SK-N-SH treated with all-trans-retinoic acid at 6 μM for 48 hours (cell line): ENCODE measurements at regions not wholly inside any gene's neighbourhood (a gene's known extent, or its start where the extent isn't known, plus 50 kb on each side); places are given as distances from the start of the nearest gene placed in this dataset.

Experiments
- ATAC-seq: fragments of 200-7000 bp; cut with Tn5 transposase; 3 replicates; pipeline ENCODE4 v1.9.1; 2020; ENCODE audit warnings: mild to moderate bottlenecking, moderate library complexity
- ARNTL ChIP-seq: fragments of 450-650 bp; formaldehyde crosslinking; IDR thresholded peaks from 2 replicates; pipeline ENCODE4 v1.5.0; 2020; ENCODE audit warnings: low read depth, mild to moderate bottlenecking, moderate library complexity, borderline replicate concordance
- BACH2 ChIP-seq: fragments of 250-450 bp; sonication (Bioruptor Pico); IDR thresholded peaks from 2 replicates; pipeline ENCODE4 v1.9.0; 2021; ENCODE audit warnings: mild to moderate bottlenecking, borderline replicate concordance
- CREB5 ChIP-seq: fragments of 250-450 bp; sonication (Bioruptor Pico); IDR thresholded peaks from 2 replicates; pipeline ENCODE4 v1.5.1; 2020; ENCODE audit warnings: low read depth, mild to moderate bottlenecking, moderate library complexity
- ESRRG ChIP-seq: fragments of 250-450 bp; sonication (Bioruptor Pico); IDR thresholded peaks from 2 replicates; pipeline ENCODE4 v1.6.1; 2021; ENCODE audit warnings: mild to moderate bottlenecking
- GLIS3 ChIP-seq: fragments of 250-450 bp; sonication (Bioruptor Pico); IDR thresholded peaks from 2 replicates; pipeline ENCODE4 v1.5.0; 2020; ENCODE audit warnings: mild to moderate bottlenecking, moderate library complexity
- ISL1 ChIP-seq: fragments of 250-450 bp; sonication (Bioruptor Pico); IDR thresholded peaks from 2 replicates; pipeline ENCODE4 v2.1.2; 2022; ENCODE audit warnings: mild to moderate bottlenecking, moderate library complexity
- PATZ1 ChIP-seq: fragments of 250-450 bp; sonication (Bioruptor Pico); IDR thresholded peaks from 2 replicates; pipeline ENCODE4 v1.8.0; 2020; ENCODE audit warnings: mild to moderate bottlenecking, moderate library complexity, borderline replicate concordance
- PPARA ChIP-seq: fragments of 250-450 bp; sonication (Bioruptor Pico); IDR thresholded peaks from 2 replicates; pipeline ENCODE4 v1.5.0; 2020; ENCODE audit warnings: mild to moderate bottlenecking, borderline replicate concordance
- RARB ChIP-seq: fragments of 250-450 bp; sonication (Bioruptor Pico); IDR thresholded peaks from 2 replicates; pipeline ENCODE4 v1.8.0; 2021; ENCODE audit warnings: mild to moderate bottlenecking, moderate library complexity
- SNAI2 ChIP-seq: fragments of 250-450 bp; sonication (Bioruptor Pico); IDR thresholded peaks from 2 replicates; pipeline ENCODE4 v1.5.0; 2020; ENCODE audit warnings: mild to moderate bottlenecking, moderate library complexity
- TCF4 ChIP-seq: fragments of 250-450 bp; sonication (Bioruptor Pico); IDR thresholded peaks from 2 replicates; pipeline ENCODE4 v1.8.0; 2021; ENCODE audit warnings: mild to moderate bottlenecking, moderate library complexity, borderline replicate concordance
- TOX ChIP-seq: fragments of 250-450 bp; sonication (Bioruptor Pico); IDR thresholded peaks from 2 replicates; pipeline ENCODE4 v1.8.0; 2021; ENCODE audit warnings: mild to moderate bottlenecking, moderate library complexity, borderline replicate concordance
- ZC3H10 ChIP-seq: fragments of 250-450 bp; sonication (Bioruptor Pico); IDR thresholded peaks from 2 replicates; pipeline ENCODE4 v1.5.1; 2021; ENCODE audit warnings: mild to moderate bottlenecking, moderate library complexity
- ZFP3 ChIP-seq: fragments of 250-450 bp; sonication (Bioruptor Pico); IDR thresholded peaks from 2 replicates; pipeline ENCODE4 v1.5.0; 2020; ENCODE audit warnings: mild to moderate bottlenecking, moderate library complexity
- ZFP30 ChIP-seq: fragments of 450-650 bp; formaldehyde crosslinking; IDR thresholded peaks from 2 replicates; pipeline ENCODE4 v1.5.0; 2022; ENCODE audit warnings: mild to moderate bottlenecking, moderate library complexity
- ZNF565 ChIP-seq: fragments of 450-650 bp; formaldehyde crosslinking; conservative IDR thresholded peaks from 2 replicates; pipeline ENCODE4 v1.5.0; 2020; ENCODE audit warnings: low read depth, mild to moderate bottlenecking, moderate library complexity
- ZNF70 ChIP-seq: fragments of 450-650 bp; formaldehyde crosslinking; IDR thresholded peaks from 2 replicates; pipeline ENCODE4 v1.5.0; 2020; ENCODE audit warnings: mild to moderate bottlenecking, moderate library complexity
- ZNF8 ChIP-seq: fragments of 450-650 bp; formaldehyde crosslinking; IDR thresholded peaks from 2 replicates; pipeline ENCODE4 v1.5.0; 2020; ENCODE audit warnings: mild to moderate bottlenecking, moderate library complexity
- TF ChIP-seq, protein P1 (sequence below): fragments of 250-450 bp; sonication (Bioruptor Pico); IDR thresholded peaks from 2 replicates; pipeline ENCODE4 v1.5.1; 2021; ENCODE audit warnings: mild to moderate bottlenecking, moderate library complexity
- TF ChIP-seq, protein P2 (sequence below): fragments of 250-450 bp; sonication (Bioruptor Pico); IDR thresholded peaks from 2 replicates; pipeline ENCODE4 v1.8.0; 2021; ENCODE audit warnings: low read depth, mild to moderate bottlenecking, moderate library complexity, borderline replicate concordance

GRCh38 chr15:50825946-50826345, 60.4 kb upstream of the SPPL2A start:
- no peak for TF ChIP-seq TOX (CRISPR knock-in tag)
- no peak for TF ChIP-seq ZNF8 (CRISPR knock-in tag)
- no peak for TF ChIP-seq ESRRG
- TF ChIP-seq SNAI2 (CRISPR knock-in tag), result no peak
- ATAC-seq, result no peak

DNA sequence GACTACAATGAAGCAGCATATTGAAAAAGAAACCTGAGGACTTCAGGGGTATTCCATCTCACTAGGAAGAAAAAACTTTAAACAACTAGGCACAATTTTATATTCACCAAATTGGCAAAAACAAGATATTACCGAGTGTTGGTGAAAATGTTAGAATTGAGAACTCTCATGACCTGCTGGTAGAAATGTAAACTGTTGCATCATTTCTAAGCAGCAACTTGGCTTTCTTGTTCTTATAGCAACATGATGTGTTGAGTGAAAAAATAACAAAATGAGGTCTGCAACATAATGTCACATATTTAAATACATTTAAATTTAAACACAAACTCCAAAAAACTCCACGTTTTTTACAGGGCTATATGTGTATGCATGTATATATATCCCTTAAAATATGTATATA, 59.0 kb upstream of the SPPL2A start:
- no peak for ATAC-seq

GRCh38 chr15:50823281-50823680, 57.8 kb upstream of the SPPL2A start:
- no peak for TF ChIP-seq ARNTL
- TF ChIP-seq GLIS3 (CRISPR knock-in tag), result no peak
- no peak for TF ChIP-seq ZNF565 (CRISPR knock-in tag)
- no peak for TF ChIP-seq PPARA (CRISPR knock-in tag)
- TF ChIP-seq, protein P1, sequence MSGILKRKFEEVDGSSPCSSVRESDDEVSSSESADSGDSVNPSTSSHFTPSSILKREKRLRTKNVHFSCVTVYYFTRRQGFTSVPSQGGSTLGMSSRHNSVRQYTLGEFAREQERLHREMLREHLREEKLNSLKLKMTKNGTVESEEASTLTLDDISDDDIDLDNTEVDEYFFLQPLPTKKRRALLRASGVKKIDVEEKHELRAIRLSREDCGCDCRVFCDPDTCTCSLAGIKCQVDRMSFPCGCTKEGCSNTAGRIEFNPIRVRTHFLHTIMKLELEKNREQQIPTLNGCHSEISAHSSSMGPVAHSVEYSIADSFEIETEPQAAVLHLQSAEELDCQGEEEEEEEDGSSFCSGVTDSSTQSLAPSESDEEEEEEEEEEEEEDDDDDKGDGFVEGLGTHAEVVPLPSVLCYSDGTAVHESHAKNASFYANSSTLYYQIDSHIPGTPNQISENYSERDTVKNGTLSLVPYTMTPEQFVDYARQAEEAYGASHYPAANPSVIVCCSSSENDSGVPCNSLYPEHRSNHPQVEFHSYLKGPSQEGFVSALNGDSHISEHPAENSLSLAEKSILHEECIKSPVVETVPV (CRISPR knock-in tag), result no peak
- TF ChIP-seq TOX (CRISPR knock-in tag), result no peak
- TF ChIP-seq ZC3H10 (CRISPR knock-in tag), result no peak
- no peak for TF ChIP-seq TCF4
- TF ChIP-seq CREB5 (CRISPR knock-in tag), result no peak
- TF ChIP-seq, protein P2, sequence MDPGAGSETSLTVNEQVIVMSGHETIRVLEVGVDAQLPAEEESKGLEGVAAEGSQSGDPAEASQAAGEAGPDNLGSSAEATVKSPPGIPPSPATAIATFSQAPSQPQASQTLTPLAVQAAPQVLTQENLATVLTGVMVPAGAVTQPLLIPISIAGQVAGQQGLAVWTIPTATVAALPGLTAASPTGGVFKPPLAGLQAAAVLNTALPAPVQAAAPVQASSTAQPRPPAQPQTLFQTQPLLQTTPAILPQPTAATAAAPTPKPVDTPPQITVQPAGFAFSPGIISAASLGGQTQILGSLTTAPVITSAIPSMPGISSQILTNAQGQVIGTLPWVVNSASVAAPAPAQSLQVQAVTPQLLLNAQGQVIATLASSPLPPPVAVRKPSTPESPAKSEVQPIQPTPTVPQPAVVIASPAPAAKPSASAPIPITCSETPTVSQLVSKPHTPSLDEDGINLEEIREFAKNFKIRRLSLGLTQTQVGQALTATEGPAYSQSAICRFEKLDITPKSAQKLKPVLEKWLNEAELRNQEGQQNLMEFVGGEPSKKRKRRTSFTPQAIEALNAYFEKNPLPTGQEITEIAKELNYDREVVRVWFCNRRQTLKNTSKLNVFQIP (CRISPR knock-in tag), result no peak
- no peak for TF ChIP-seq SNAI2 (CRISPR knock-in tag)
- ATAC-seq, result no peak

More for the DNA sequence above, 59.0 kb upstream of the SPPL2A start:
- no peak for TF ChIP-seq ZFP3 (CRISPR knock-in tag)
- no peak for TF ChIP-seq ZFP30 (CRISPR knock-in tag)
- TF ChIP-seq BACH2 (CRISPR knock-in tag), result no peak
- TF ChIP-seq TOX (CRISPR knock-in tag), result no peak
- TF ChIP-seq, protein P1 (CRISPR knock-in tag), result no peak
- TF ChIP-seq RARB (CRISPR knock-in tag), result no peak

DNA sequence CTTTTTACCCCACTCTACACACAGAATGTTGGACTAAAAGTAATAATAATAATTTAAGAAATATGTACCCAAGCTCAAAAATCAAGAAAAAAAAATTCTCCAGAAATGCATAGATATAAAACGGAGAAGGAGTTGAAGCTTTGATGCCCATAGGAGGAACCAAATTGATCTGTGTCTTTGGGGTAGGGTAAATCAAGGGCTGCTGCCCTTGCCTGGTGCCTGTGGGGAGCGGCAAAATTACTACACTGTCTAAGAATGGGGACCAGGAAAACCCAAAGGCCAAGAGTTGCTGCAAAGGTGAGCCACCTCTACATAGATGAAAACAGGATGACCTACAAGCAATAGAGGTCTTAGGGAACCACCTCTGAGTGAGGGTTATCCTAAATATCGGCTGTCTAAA, 56.0 kb upstream of the SPPL2A start:
- TF ChIP-seq BACH2 (CRISPR knock-in tag) (no peak), SNAI2 (CRISPR knock-in tag) (no peak), ZC3H10 (CRISPR knock-in tag) (no peak), ISL1 (no peak), ESRRG (no peak), ZNF70 (CRISPR knock-in tag) (no peak)
- ATAC-seq, result no peak

DNA sequence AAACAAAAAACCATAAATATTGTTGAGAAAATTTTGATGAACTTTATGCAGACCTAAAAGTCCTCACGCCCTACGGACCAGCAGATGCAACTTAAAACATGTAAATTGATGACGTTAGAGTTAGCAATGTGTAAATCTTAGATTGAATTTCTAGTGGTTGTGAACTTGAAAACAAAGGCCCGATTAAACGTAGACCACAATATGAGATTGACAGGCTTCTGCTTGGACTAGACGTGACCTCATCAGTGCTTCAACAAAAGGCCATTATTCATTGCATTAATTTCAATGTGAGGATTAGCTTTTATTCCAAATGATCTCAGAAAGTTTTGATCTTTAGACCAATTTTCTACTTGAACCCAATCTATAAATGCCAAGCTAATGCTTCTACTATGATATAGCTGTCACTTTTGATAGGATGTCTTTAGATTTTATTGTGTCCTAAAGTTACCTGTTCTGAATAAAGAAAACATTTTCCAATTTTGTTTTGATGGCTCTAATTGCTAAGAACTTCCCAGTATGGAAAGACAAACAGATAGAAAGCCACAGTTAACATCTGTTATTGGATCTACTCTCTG, 55.4 kb upstream of the SPPL2A start:
- ATAC-seq, result no peak
- TF ChIP-seq PATZ1 (CRISPR knock-in tag) (no peak), RARB (CRISPR knock-in tag) (no peak), ZNF70 (CRISPR knock-in tag) (no peak), ARNTL (no peak)
- TF ChIP-seq, protein P2 (CRISPR knock-in tag), result no peak
- TF ChIP-seq, protein P1 (CRISPR knock-in tag), result no peak
